Activated CD8-positive, alpha-beta memory T cell treated with anti-CD3 and anti-CD28 coated beads, Interleukin-2, amount 10 ng/mL, durations not matched to agents 7 days and 5 days (primary cell): ENCODE measurements at regions not wholly inside any gene's neighbourhood (a gene's known extent, or its start where the extent isn't known, plus 50 kb on each side); places are given as distances from the start of the nearest gene placed in this dataset.

Experiments
- ATAC-seq: fragments of 150-1000 bp; cut with Tn5 transposase; one replicate; pipeline ENCODE4 v1.10.0; 2021; ENCODE audit warnings: moderate library complexity
- CTCF ChIA-PET: fragments of 350-600 bp; sonication (Branson Sonifier 250); formaldehyde crosslinking; loops from one replicate; lab custom pipeline; 2021; ENCODE audit warnings: antibody characterized with exemption; lab: Charles Lee
- DNase-seq: peaks from one replicate; pipeline ENCODE4 v3.0.0-alpha.2; 2020
- H3K27ac Mint-ChIP-seq: one replicate; pipeline ENCODE4 v1.8.0; 2021; ENCODE audit warnings: mild to moderate bottlenecking, mixed read lengths
- H3K27me3 Mint-ChIP-seq: one replicate; pipeline ENCODE4 v1.8.0; 2021; ENCODE audit warnings: mixed read lengths
- H3K36me3 Mint-ChIP-seq: one replicate; pipeline ENCODE4 v1.8.0; 2021; ENCODE audit warnings: mild to moderate bottlenecking, mixed read lengths
- H3K4me1 Mint-ChIP-seq: one replicate; pipeline ENCODE4 v1.8.0; 2021; ENCODE audit warnings: mixed read lengths
- H3K4me3 Mint-ChIP-seq: one replicate; pipeline ENCODE4 v1.8.0; 2021; ENCODE audit warnings: mild to moderate bottlenecking, moderate library complexity, mixed read lengths
- H3K9me3 Mint-ChIP-seq: one replicate; pipeline ENCODE4 v1.8.0; 2022; ENCODE audit warnings: low read depth, mixed read lengths

DNA sequence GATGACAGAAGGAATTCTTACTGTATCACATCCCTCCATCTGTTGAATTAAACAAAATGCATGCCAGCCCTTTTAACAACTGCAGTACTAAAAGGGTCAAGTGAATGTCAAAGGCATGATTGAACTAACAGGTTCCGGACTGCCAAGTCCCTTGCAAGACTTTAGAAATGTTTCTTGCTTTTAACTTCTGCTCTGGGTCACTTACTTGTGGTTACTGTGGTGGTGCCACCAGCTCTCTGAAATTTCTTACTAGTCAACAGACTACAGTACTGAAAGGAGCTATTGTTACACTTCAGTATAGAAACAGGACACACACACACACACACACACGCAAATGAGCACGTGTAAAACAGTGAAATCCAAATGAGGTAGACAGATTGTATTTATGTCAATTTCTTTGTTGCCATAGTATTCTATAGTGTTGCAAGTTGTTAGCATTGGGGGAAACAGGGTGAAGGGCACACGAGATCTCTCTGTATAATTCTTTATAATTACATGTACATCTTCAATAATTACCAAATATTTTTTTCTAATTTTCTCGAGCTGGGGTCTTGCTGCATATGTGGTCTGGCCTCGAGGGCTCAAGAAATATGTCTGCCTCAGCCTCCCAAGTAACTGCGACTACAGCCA lies 79.9 kb upstream of the SLC25A26 start:
- Mint-ChIP-seq H3K27me3 (peaks cover 10% of the 10 kb centered on the region), H3K9me3 (no peaks in the 10 kb centered on the region), H3K36me3 (no peaks in the 10 kb centered on the region), H3K27ac (no peak overlapping the region), H3K4me1 (no peaks in the 10 kb centered on the region), H3K4me3 (no peak overlapping the region)
- no peak for DNase-seq
- ATAC-seq = no peak
- CTCF ChIA-PET = no interaction called here

DNA sequence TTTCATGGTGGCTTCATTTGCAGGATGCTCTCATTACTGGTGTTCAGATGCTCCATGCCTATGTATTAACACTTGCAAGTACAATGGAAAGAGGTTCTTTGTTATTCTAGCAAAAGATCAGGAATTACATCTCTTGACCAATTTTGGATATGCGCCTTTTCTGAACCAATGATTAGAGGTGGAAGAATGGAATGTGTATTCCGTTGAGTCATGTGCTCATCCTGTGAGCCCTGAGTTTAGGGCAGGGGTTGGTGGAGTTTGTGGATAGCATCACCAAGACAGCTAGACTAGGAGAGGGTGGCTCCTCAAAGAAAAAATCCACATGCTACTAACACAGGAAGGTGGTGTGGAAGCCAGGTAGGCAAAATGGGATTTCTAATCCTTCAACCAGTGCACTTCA lies 80.7 kb upstream of the SLC25A26 start:
- CTCF ChIA-PET = no interaction called here
- H3K27ac Mint-ChIP-seq = no peak overlapping the region

DNA sequence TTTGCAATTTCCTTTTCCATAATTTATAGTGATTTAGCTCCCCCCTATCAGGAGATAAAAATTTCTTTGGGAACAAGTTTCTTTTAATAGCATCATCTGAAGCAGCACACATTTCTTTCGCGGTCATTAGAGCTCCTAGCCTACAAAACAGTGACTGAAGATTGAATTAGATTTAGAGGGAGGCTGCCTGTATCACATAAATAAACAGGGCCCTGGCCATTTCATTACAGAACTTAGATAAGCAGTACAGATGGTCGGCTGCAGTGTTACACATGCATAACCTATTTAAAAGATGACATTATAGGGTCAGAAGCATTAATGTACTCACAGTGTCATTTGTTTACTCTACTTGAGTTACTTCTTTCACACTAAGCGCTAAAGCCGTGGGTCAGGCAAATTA lies 81.4 kb upstream of the SLC25A26 start:
- H3K4me1 Mint-ChIP-seq = no peaks in the 10 kb centered on the region
- H3K36me3 Mint-ChIP-seq = no peaks in the 10 kb centered on the region
- H3K27ac Mint-ChIP-seq = no peak overlapping the region
- no peak overlapping the region for H3K4me3 Mint-ChIP-seq
- CTCF ChIA-PET = no interaction called here
- ATAC-seq (no peak), DNase-seq (no peak)
- H3K27me3 Mint-ChIP-seq = peaks cover 10% of the 10 kb centered on the region
- no peaks in the 10 kb centered on the region for H3K9me3 Mint-ChIP-seq

More for the DNA sequence above, 80.7 kb upstream of the SLC25A26 start:
- no peaks in the 10 kb centered on the region for H3K4me1 Mint-ChIP-seq
- no peaks in the 10 kb centered on the region for H3K9me3 Mint-ChIP-seq
- ATAC-seq = no peak
- H3K36me3 Mint-ChIP-seq = no peaks in the 10 kb centered on the region
- DNase-seq = no peak
- peaks cover 10% of the 10 kb centered on the region for H3K27me3 Mint-ChIP-seq
- no peak overlapping the region for H3K4me3 Mint-ChIP-seq

DNA sequence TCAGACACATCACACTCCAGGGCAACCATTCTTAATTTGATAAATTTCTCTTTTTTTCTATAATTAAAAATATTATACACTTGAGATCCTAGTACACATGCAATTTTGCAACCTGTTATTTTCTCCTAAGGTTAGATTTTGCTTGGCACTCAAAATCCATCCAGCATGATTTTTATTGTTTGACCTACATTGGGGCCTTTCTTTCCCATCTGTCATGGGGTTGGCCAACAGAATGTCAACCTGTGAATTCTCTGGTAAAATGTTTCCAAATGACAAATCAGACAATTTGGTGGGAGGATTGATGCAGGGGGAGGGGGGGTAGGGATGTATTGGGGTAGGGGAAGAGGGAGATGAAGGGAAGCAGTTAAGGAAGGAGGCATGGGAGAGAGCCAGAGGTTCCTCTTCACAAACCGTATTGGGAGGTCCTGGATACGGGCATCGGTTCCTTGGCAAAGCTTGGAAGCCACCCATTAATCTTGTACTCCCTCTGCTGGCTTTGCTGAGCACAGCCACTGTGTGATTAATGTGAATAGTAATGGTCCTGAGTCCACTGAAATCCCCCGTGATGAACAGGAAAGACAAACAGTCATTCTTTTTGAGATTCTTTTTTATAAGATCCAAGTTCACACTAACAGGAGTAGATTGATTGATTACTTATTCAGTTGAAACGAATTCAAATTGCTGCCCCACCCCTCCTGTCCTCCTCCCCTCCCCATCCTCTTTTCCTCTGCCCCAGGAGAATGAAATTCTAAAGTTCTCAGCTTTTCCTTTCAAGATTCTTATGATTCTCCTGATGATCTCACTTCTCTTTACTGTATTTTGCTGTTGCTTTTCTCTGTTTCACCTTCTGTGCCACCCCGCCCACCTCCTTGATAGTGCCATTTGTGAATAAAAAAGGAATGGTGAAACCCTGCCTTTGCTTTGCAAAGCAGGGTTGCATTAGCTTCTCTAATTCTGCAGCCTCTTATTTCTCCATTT lies 82.2 kb upstream of the SLC25A26 start:
- H3K36me3 Mint-ChIP-seq = no peaks in the 10 kb centered on the region
- peaks cover 10% of the 10 kb centered on the region for H3K27me3 Mint-ChIP-seq
- no peaks in the 10 kb centered on the region for H3K9me3 Mint-ChIP-seq
- no peaks in the 10 kb centered on the region for H3K4me1 Mint-ChIP-seq
- no peak overlapping the region for H3K4me3 Mint-ChIP-seq
- ATAC-seq (no peak), DNase-seq (no peak)
- H3K27ac Mint-ChIP-seq = no peak overlapping the region
- CTCF ChIA-PET = no interaction called here

DNA sequence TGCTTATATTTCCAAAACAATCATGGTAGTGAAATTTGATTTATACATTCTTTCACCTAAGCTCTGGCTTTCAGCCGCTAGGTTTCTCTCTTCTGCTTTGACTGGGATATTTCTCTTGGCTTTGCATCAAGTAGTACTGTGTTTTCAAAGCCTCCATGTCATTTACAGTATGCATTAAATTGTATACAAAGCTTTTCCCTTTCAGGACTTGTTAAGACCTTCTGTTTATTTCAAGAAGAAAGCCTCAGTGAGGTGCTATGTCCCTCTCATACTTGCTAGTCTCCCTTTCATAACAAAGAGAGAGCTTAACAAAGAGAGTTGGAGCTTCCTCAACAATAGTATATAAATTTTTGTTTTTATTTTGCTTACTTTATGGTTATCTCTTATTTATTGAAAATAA lies 84.2 kb upstream of the SLC25A26 start:
- no peaks in the 10 kb centered on the region for H3K36me3 Mint-ChIP-seq
- no peak overlapping the region for H3K27ac Mint-ChIP-seq
- H3K27me3 Mint-ChIP-seq = peaks cover 10% of the 10 kb centered on the region
- H3K4me3 Mint-ChIP-seq = no peak overlapping the region
- CTCF ChIA-PET = no interaction called here
- no peaks in the 10 kb centered on the region for H3K9me3 Mint-ChIP-seq
- DNase-seq (no peak), ATAC-seq (no peak)
- H3K4me1 Mint-ChIP-seq = no peaks in the 10 kb centered on the region

DNA sequence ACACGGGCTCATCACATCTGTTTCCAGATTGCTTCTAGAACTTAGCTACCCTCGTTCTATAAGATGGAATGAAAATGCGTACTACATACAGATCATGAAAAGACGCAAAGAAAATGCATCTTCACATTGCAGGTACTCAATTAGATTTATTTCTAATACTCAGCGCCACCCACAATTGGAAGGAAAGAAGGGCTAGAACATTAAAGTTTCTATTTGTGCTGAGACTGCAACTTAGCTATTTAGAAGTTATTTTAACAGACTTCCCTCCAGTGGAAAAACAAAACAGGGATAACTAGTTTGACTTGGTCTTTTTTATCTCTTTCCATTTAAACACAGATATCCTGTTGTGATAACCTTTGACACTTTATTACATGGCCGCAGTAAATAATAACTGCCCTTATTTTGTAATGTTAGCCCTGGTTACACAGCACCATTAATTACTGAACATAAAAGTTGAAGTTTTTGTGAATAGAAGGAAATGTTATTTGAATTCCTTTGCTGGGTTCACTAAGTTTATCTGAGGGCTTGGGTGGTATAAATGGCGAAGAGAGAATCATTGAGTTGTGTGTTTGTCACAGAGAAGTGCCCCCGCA lies 86.9 kb upstream of the SLC25A26 start:
- Mint-ChIP-seq H3K27me3 (peaks cover 5% of the 10 kb centered on the region), H3K4me3 (no peak overlapping the region), H3K4me1 (no peaks in the 10 kb centered on the region), H3K36me3 (no peaks in the 10 kb centered on the region), H3K9me3 (no peaks in the 10 kb centered on the region), H3K27ac (no peak overlapping the region)
- CTCF ChIA-PET = no interaction called here
- no peak for ATAC-seq
- DNase-seq = no peak

DNA sequence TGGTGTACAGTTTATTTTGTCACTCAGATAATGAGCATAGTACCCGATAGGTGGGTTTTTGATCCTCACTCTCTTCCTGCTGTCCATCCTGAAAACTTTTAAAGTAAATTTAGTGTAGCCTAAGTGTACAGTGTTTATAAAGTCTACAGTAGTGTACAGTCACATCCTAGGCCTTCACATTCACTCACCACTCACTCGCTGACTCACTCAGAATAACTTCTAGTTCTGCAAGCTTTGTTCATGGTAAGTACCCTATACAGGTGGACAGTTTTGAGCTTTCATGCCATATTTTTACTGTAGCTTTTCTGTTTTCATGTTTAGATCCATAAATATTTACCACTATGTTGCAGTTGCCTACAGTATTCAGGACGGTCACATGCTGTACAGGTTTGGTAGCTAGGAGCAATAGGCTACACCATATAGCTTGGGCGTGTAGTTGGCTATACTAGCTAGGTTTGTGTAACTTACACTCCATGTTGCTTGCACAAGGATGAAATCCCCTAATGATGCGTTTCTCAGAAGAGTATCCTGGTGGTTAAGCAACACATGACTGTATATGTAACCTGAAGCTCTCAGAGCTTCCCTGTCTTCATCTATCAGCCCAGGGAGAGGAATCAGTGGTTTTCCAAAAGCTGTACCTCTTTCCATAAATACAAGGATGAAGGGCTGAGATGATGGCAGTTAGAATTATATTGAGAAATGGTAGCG lies 87.6 kb upstream of the SLC25A26 start:
- no peak for ATAC-seq
- Mint-ChIP-seq H3K4me3 (no peak overlapping the region), H3K4me1 (no peaks in the 10 kb centered on the region), H3K27ac (no peak overlapping the region), H3K9me3 (no peaks in the 10 kb centered on the region), H3K27me3 (peaks cover 4% of the 10 kb centered on the region), H3K36me3 (no peaks in the 10 kb centered on the region)
- no peak for DNase-seq
- CTCF ChIA-PET = no interaction called here

DNA sequence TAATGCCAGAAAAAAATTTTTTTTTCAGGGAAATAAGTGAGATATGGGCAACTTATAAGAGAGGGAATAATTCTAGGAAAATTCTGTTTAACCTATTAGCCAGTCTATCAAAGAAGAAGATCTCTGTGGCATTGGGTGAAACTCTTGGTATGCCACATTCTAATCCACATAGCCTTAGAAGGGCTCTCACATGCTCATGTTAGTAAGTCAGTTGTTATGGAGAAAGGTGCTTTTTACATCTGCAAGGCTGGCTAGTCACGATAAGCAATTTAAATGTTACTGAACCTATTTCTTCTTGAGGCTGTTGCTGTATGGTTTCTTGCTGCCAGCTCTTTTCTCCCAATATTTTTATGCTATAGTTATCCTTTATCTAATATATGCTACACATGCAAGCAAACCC lies 89.9 kb upstream of the MAGI1 start:
- no peaks in the 10 kb centered on the region for H3K4me1 Mint-ChIP-seq
- DNase-seq (no peak), ATAC-seq (no peak)
- H3K27ac Mint-ChIP-seq = no peak overlapping the region
- no peaks in the 10 kb centered on the region for H3K36me3 Mint-ChIP-seq
- H3K9me3 Mint-ChIP-seq = no peaks in the 10 kb centered on the region
- H3K27me3 Mint-ChIP-seq = no peaks in the 10 kb centered on the region
- H3K4me3 Mint-ChIP-seq = no peak overlapping the region
- CTCF ChIA-PET = no interaction called here

DNA sequence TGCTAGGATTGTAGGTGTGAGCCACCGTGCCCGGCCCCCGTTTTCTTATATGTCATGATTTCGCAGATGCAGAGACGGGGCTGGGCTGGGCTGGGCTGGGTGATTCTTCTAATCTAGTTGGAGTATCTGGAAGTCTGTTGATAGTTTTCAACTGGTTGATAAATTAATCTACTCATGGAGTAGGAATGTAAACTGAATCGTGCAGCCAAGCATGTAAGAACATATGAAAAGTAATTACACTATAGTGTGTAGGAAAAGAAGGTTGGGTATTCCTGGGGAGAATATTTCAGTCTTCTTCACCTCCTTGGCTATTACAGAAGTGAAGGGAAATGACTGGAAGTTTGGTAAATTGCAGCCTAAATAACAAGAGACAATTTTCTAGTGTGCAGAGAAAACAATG lies 82.6 kb upstream of the MAGI1 start:
- CTCF ChIA-PET = no interaction called here
- H3K4me1 Mint-ChIP-seq = no peaks in the 10 kb centered on the region
- no peak for ATAC-seq
- no peak for DNase-seq
- H3K9me3 Mint-ChIP-seq = no peaks in the 10 kb centered on the region
- H3K27me3 Mint-ChIP-seq = no peaks in the 10 kb centered on the region
- H3K27ac Mint-ChIP-seq = no peak overlapping the region
- no peaks in the 10 kb centered on the region for H3K36me3 Mint-ChIP-seq
- no peak overlapping the region for H3K4me3 Mint-ChIP-seq

DNA sequence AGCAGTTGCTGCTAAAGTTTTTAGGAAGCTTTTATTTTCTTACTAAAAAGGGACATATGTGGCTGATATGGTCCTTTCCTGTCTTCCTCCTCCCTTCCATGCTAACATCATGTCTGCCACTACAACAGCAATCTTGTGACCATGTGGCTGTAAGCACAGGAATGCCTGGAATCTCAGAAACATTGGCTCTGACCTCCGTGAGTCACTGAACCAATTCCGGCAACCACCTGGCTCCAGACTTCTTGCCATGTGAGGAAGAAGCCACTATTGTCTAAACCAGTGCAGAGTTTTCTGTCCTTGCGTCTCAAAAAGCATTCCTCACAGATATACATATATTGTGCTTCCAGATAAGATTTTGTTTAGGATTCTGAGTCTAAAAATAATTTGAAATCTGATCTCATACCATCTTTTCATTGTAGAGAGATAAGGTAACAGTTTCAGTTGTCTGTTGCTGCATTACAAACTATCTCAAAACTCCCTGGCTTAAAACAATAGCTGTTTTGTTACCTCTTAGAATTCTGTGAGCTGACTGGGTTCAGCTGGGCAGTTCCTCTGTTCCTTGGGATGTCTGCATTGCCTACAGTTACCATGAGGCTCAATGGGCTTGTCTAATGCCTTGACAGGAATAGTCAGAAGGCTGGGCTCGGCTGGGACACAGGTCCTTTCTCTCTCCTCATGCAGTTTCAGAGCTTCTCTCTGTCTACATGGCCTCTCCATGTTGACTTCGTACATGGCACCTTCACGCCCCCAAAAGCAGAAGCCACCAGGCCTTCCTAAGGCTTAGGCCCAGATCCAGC lies 77.3 kb upstream of the MAGI1 start:
- no peaks in the 10 kb centered on the region for H3K9me3 Mint-ChIP-seq
- H3K27ac Mint-ChIP-seq = no peak overlapping the region
- H3K27me3 Mint-ChIP-seq = no peaks in the 10 kb centered on the region
- no peak for ATAC-seq
- H3K4me1 Mint-ChIP-seq = no peaks in the 10 kb centered on the region
- no peak for DNase-seq
- H3K4me3 Mint-ChIP-seq = no peak overlapping the region
- CTCF ChIA-PET = no interaction called here
- no peaks in the 10 kb centered on the region for H3K36me3 Mint-ChIP-seq

DNA sequence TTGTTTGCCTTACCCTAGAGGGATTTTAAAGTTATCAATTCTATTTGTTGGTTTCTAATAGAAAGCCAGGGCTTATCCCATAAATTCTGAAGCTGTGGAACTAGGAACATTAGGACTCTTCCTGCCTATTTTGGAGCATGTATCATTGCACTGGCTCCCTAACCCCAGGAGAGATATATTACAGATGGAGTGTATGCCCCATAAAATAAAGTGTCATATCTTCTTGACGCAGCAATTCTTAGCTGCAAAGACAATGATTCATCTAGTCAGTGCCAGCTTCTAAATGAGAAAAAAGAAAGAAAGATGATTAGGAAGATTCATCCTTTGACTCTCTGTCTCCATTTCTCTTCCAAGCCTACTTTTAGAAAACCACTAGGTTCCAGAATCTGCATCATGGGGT lies 74.8 kb upstream of the MAGI1 start:
- no peak for DNase-seq
- Mint-ChIP-seq H3K36me3 (no peaks in the 10 kb centered on the region), H3K9me3 (no peaks in the 10 kb centered on the region), H3K27me3 (no peaks in the 10 kb centered on the region), H3K4me3 (no peak overlapping the region), H3K27ac (no peak overlapping the region), H3K4me1 (no peaks in the 10 kb centered on the region)
- CTCF ChIA-PET = no interaction called here
- no peak for ATAC-seq

DNA sequence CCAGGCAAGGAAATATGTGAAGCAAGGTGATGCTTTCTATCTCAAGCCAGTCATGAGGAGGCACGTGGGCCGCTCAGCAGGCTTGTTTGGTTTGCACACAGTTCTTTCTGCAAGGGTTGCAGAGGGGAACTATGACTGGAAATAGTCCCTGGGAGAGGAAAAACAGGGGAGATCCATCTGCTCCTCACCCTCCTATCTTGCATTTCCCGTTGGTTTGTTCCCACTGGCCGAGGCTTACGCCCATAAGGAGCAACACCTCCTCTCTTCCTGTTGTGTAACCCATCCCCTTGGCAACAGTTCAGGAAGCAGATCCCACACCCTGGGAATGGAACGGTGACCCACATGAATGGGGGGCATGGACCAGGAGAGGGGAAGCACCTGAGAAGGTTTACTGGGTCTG lies 72.1 kb upstream of the MAGI1 start:
- ATAC-seq (no peak), DNase-seq (no peak)
- CTCF ChIA-PET = no interaction called here

DNA sequence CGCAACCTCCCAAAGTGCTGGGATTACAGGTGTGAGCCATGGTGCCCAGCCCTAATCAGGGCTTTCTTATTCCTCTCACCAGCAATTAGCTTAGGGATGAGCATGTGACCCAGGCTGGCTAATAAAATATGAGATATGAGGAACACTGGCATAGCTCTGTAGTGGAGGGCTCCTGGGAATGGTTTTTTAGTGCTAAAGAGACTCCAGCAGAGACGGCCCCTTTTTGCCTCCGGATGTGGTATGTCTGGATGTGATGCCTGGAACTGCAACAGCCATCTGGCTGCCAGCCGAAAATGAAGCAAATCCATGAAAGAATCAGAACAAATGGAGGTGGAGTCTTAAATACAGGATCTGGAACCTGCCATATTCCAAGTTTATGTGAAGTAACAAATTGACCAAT lies 69.1 kb upstream of the MAGI1 start:
- Mint-ChIP-seq H3K4me3 (no peak overlapping the region), H3K9me3 (no peaks in the 10 kb centered on the region), H3K4me1 (peaks cover 2% of the 10 kb centered on the region), H3K27me3 (no peaks in the 10 kb centered on the region), H3K36me3 (no peaks in the 10 kb centered on the region), H3K27ac (no peak overlapping the region)
- CTCF ChIA-PET = no interaction called here
- ATAC-seq (no peak), DNase-seq (no peak)

More for the DNA sequence above, 72.1 kb upstream of the MAGI1 start:
- Mint-ChIP-seq H3K36me3 (no peaks in the 10 kb centered on the region), H3K4me3 (no peak overlapping the region), H3K9me3 (no peaks in the 10 kb centered on the region), H3K4me1 (peaks cover 2% of the 10 kb centered on the region), H3K27ac (no peak overlapping the region), H3K27me3 (no peaks in the 10 kb centered on the region)
